ENCODE measurements at regions not wholly inside any gene's neighbourhood (a gene's known extent, or its start where the extent isn't known, plus 50 kb on each side); places are given as distances from the start of the nearest gene placed in this dataset.
"Not testable (repeated sequence)": the region's sequence is repeated elsewhere in the genome, so short reads cannot be mapped to it uniquely, and the experiment has no call there.

GRCh38 chr13:56510836-56511235, 629.9 kb upstream of the PRR20A start:
- Histone ChIP-seq H3K9me3 (ENCODE audit: low read depth, low read length, poor library complexity, severe bottlenecking) (no peaks in the 10 kb centered on the region), H3K36me3 (ENCODE audit: insufficient read depth, low read length, poor library complexity, severe bottlenecking) (no peaks in the 10 kb centered on the region), H3K27ac (ENCODE audit: low read depth, low read length, poor library complexity, severe bottlenecking) (no peak overlapping the region), H3K4me1 (ENCODE audit: insufficient read depth, low read length, poor library complexity, severe bottlenecking) (no peaks in the 10 kb centered on the region), H3K27me3 (replicated peaks; ENCODE audit: insufficient read depth, low read depth, low read length, poor library complexity) (no peaks in the 10 kb centered on the region), H3K4me3 (ENCODE audit: low read depth, low read length, poor library complexity, severe bottlenecking) (no peak overlapping the region)
- no TSS peak for BruUV-seq (replicated peaks)
- DNase-seq (ENCODE audit: low spot score) = no peak
- intact Hi-C loops (cut with micrococcal nuclease; ENCODE audit: unreplicated experiment) = no loop called here
- TF ChIP-seq, protein P1, sequence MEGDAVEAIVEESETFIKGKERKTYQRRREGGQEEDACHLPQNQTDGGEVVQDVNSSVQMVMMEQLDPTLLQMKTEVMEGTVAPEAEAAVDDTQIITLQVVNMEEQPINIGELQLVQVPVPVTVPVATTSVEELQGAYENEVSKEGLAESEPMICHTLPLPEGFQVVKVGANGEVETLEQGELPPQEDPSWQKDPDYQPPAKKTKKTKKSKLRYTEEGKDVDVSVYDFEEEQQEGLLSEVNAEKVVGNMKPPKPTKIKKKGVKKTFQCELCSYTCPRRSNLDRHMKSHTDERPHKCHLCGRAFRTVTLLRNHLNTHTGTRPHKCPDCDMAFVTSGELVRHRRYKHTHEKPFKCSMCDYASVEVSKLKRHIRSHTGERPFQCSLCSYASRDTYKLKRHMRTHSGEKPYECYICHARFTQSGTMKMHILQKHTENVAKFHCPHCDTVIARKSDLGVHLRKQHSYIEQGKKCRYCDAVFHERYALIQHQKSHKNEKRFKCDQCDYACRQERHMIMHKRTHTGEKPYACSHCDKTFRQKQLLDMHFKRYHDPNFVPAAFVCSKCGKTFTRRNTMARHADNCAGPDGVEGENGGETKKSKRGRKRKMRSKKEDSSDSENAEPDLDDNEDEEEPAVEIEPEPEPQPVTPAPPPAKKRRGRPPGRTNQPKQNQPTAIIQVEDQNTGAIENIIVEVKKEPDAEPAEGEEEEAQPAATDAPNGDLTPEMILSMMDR (conservative IDR thresholded peaks at IDR 0.05; ENCODE audit: low read depth, low read length) = no peak
- no peak for TF ChIP-seq EZH2 (IDR thresholded peaks at IDR 0.05; ENCODE audit: borderline replicate concordance, low read depth, low read length, poor library complexity, severe bottlenecking)
- POLR2A ChIA-PET (ENCODE audit: low non-redundant PET) = no interaction called here
- CTCF ChIA-PET = no interaction called here

DNA sequence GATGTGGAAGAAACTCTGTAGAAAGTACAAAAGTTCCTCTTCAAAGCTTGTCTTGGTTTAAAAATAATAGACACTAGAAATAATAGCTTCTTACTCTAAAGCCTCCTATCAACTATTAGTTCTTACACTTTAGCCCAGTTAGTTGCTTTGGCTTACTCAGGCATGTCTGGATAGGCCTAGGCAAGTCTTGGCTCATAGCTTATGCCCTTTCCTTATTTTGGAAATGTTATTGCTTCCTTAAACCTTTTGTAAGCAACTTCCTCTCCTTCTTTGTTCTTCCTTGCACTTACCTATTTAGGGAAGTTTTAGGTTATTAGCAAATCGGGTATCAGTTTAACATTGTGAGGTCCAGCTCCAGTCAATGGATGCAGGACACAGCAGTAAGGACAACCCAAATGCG, 628.4 kb upstream of the PRR20A start:
- CTCF ChIA-PET; intact Hi-C loops (cut with micrococcal nuclease; ENCODE audit: unreplicated experiment); H3K27me3 ChIP-seq (replicated peaks; ENCODE audit: insufficient read depth, low read depth, low read length, poor library complexity); BruUV-seq (replicated peaks); H3K4me3 ChIP-seq (ENCODE audit: low read depth, low read length, poor library complexity, severe bottlenecking); DNase-seq (ENCODE audit: low spot score); H3K27ac ChIP-seq (ENCODE audit: low read depth, low read length, poor library complexity, severe bottlenecking); H3K4me1 ChIP-seq (ENCODE audit: insufficient read depth, low read length, poor library complexity, severe bottlenecking); H3K9me3 ChIP-seq (ENCODE audit: low read depth, low read length, poor library complexity, severe bottlenecking); H3K36me3 ChIP-seq (ENCODE audit: insufficient read depth, low read length, poor library complexity, severe bottlenecking); POLR2A ChIA-PET (ENCODE audit: low non-redundant PET): not testable (repeated sequence)

GRCh38 chr13:56515441-56515840, 625.3 kb upstream of the PRR20A start:
- peak; percentile 5 for DNase-seq (ENCODE audit: low spot score)
- intact Hi-C loops (cut with micrococcal nuclease; ENCODE audit: unreplicated experiment) = no loop called here

More at GRCh38 chr13:56515441-56515840, 625.3 kb upstream of the PRR20A start:
- TF ChIP-seq EZH2 (IDR thresholded peaks at IDR 0.05; ENCODE audit: borderline replicate concordance, low read depth, low read length, poor library complexity, severe bottlenecking) = no peak
- TF ChIP-seq, protein P1 (conservative IDR thresholded peaks at IDR 0.05; ENCODE audit: low read depth, low read length) = no peak
- no peaks in the 10 kb centered on the region for H3K9me3 ChIP-seq (ENCODE audit: low read depth, low read length, poor library complexity, severe bottlenecking)
- ChIA-PET POLR2A (ENCODE audit: low non-redundant PET) (no interaction called here), CTCF (no interaction called here)
- BruUV-seq (replicated peaks) = no TSS peak
- no peaks in the 10 kb centered on the region for H3K36me3 ChIP-seq (ENCODE audit: insufficient read depth, low read length, poor library complexity, severe bottlenecking)
- no peaks in the 10 kb centered on the region for H3K4me1 ChIP-seq (ENCODE audit: insufficient read depth, low read length, poor library complexity, severe bottlenecking)
- no peaks in the 10 kb centered on the region for H3K27me3 ChIP-seq (replicated peaks; ENCODE audit: insufficient read depth, low read depth, low read length, poor library complexity)
- H3K27ac ChIP-seq (ENCODE audit: low read depth, low read length, poor library complexity, severe bottlenecking) = no peak overlapping the region
- H3K4me3 ChIP-seq (ENCODE audit: low read depth, low read length, poor library complexity, severe bottlenecking) = no peak overlapping the region
